ENCODE measurements at regions not wholly inside any gene's neighbourhood (a gene's known extent, or its start where the extent isn't known, plus 50 kb on each side); places are given as distances from the start of the nearest gene placed in this dataset.

GRCh38 chr2:236503583-236503982 is 66.0 kb upstream of the ACKR3 start:
- Histone ChIP-seq H3K9ac (ENCODE audit: control insufficient read depth, extremely low read depth, insufficient read depth, low read length) (no peak overlapping the region), H3K9me1 (ENCODE audit: control insufficient read depth, extremely low read depth, insufficient read depth, low read length) (no peaks in the 10 kb centered on the region), H3K4me2 (ENCODE audit: control insufficient read depth, extremely low read depth, insufficient read depth, low read depth, low read length) (no peak overlapping the region), H3K27ac (ENCODE audit: control insufficient read depth, insufficient read depth, low read length) (no peak overlapping the region), H3K79me2 (ENCODE audit: control insufficient read depth, insufficient read depth, low read length) (no peaks in the 10 kb centered on the region), H3K36me3 (ENCODE audit: control insufficient read depth in 2 of 2, extremely low read depth in 1 of 2, insufficient read depth in 2 of 2, low read length in 2 of 2) (no peaks in the 10 kb centered on the region), H2AFZ (ENCODE audit: control insufficient read depth, low read length) (no peak overlapping the region), H3K9me3 (ENCODE audit: control insufficient read depth, low read depth, low read length) (no peaks in the 10 kb centered on the region), H3K4me1 (ENCODE audit: control insufficient read depth, extremely low read depth, insufficient read depth, low read length) (no peaks in the 10 kb centered on the region), H4K20me1 (ENCODE audit: control insufficient read depth, extremely low read depth, insufficient read depth, low read length) (no peaks in the 10 kb centered on the region), H3K27me3 (ENCODE audit: control insufficient read depth, extremely low read depth, insufficient read depth, low read length) (no peaks in the 10 kb centered on the region), H3K4me3 (ENCODE audit: control insufficient read depth in 2 of 3, extremely low read depth in 1 of 3, insufficient read depth in 2 of 3, low read depth in 1 of 3, low read length in 3 of 3) (no peak overlapping the region)
- no peak for DNase-seq (ENCODE audit: low read depth, low spot score)
- TF ChIP-seq CTCF (optimal IDR thresholded peaks at IDR 0.05 in 1 of 3, IDR thresholded peaks at IDR 0.05 in 1 of 3, conservative IDR thresholded peaks at IDR 0.05 in 1 of 3; ENCODE audit: extremely low read depth in 1 of 3, insufficient read depth in 2 of 3, low read length in 3 of 3), result no peak
- no peak for TF ChIP-seq EZH2 (IDR thresholded peaks at IDR 0.05; ENCODE audit: low read length)
- dilution Hi-C loops (cut with MboI; ENCODE audit: extremely low pct_ligation_motif_present, low sequenced_read_pairs), result no loop called here
- FAIRE-seq, result no peak

GRCh38 chr2:236505041-236505440 is 64.6 kb upstream of the ACKR3 start:
- no peak overlapping the region for H3K4me2 ChIP-seq (ENCODE audit: control insufficient read depth, extremely low read depth, insufficient read depth, low read depth, low read length)
- H3K9me1 ChIP-seq (ENCODE audit: control insufficient read depth, extremely low read depth, insufficient read depth, low read length), result no peaks in the 10 kb centered on the region
- H4K20me1 ChIP-seq (ENCODE audit: control insufficient read depth, extremely low read depth, insufficient read depth, low read length), result no peaks in the 10 kb centered on the region
- TF ChIP-seq CTCF (optimal IDR thresholded peaks at IDR 0.05 in 1 of 3, IDR thresholded peaks at IDR 0.05 in 1 of 3, conservative IDR thresholded peaks at IDR 0.05 in 1 of 3; ENCODE audit: extremely low read depth in 1 of 3, insufficient read depth in 2 of 3, low read length in 3 of 3), result no peak
- TF ChIP-seq EZH2 (IDR thresholded peaks at IDR 0.05; ENCODE audit: low read length), result no peak
- H3K27me3 ChIP-seq (ENCODE audit: control insufficient read depth, extremely low read depth, insufficient read depth, low read length), result no peaks in the 10 kb centered on the region
- no peaks in the 10 kb centered on the region for H3K4me1 ChIP-seq (ENCODE audit: control insufficient read depth, extremely low read depth, insufficient read depth, low read length)
- no peaks in the 10 kb centered on the region for H3K9me3 ChIP-seq (ENCODE audit: control insufficient read depth, low read depth, low read length)
- no peak for DNase-seq (ENCODE audit: low read depth, low spot score)
- dilution Hi-C loops (cut with MboI; ENCODE audit: extremely low pct_ligation_motif_present, low sequenced_read_pairs), result no loop called here
- H3K9ac ChIP-seq (ENCODE audit: control insufficient read depth, extremely low read depth, insufficient read depth, low read length), result no peak overlapping the region
- no peak overlapping the region for H3K27ac ChIP-seq (ENCODE audit: control insufficient read depth, insufficient read depth, low read length)
- no peaks in the 10 kb centered on the region for H3K36me3 ChIP-seq (ENCODE audit: control insufficient read depth in 2 of 2, extremely low read depth in 1 of 2, insufficient read depth in 2 of 2, low read length in 2 of 2)
- H3K79me2 ChIP-seq (ENCODE audit: control insufficient read depth, insufficient read depth, low read length), result no peaks in the 10 kb centered on the region
- no peak overlapping the region for H3K4me3 ChIP-seq (ENCODE audit: control insufficient read depth in 2 of 3, extremely low read depth in 1 of 3, insufficient read depth in 2 of 3, low read depth in 1 of 3, low read length in 3 of 3)
- H2AFZ ChIP-seq (ENCODE audit: control insufficient read depth, low read length), result no peak overlapping the region
- FAIRE-seq, result no peak

All from keratinocyte (primary cell).